C4-2B (cell line): ENCODE measurements at regions not wholly inside any gene's neighbourhood (a gene's known extent, or its start where the extent isn't known, plus 50 kb on each side); places are given as distances from the start of the nearest gene placed in this dataset.

Experiments used
- H3K27ac ChIP-seq: fragments of 450-650 bp; 2 replicates; pipeline ENCODE4 v1.5.1; 2017
- CTCF ChIP-seq: fragments of 450-650 bp; conservative IDR thresholded peaks from 2 replicates; pipeline ENCODE4 v1.5.1; 2017; ENCODE audit warnings: mild to moderate bottlenecking
- ZFX ChIP-seq: fragments of 450-650 bp; IDR thresholded peaks from 2 replicates; pipeline ENCODE4 v1.6.1; 2017

- H3K27ac ChIP-seq = no peak overlapping the region
- TF ChIP-seq CTCF (no peak), ZFX (no peak)
These were observed 239.2 kb upstream of the DDX53 start for GRCh38 chrX:22760513-22761057.

GRCh38 chrX:22788221-22788620, 211.5 kb upstream of the DDX53 start:
- TF ChIP-seq ZFX (no peak), CTCF (no peak)
- H3K27ac ChIP-seq = no peak overlapping the region

- TF ChIP-seq CTCF = no peak
- TF ChIP-seq ZFX = no peak
These were observed 204.1 kb upstream of the DDX53 start for GRCh38 chrX:22795671-22796070.

GRCh38 chrX:22800360-22800759, 199.4 kb upstream of the DDX53 start:
- TF ChIP-seq ZFX (no peak), CTCF (no peak)
- no peak overlapping the region for H3K27ac ChIP-seq

More at GRCh38 chrX:22795671-22796070, 204.1 kb upstream of the DDX53 start:
- H3K27ac ChIP-seq = no peak overlapping the region

- TF ChIP-seq CTCF = no peak
- no peak for TF ChIP-seq ZFX
- H3K27ac ChIP-seq = no peak overlapping the region
These were observed 199.0 kb upstream of the DDX53 start for GRCh38 chrX:22800806-22801205.

GRCh38 chrX:22803353-22803752, 196.4 kb upstream of the DDX53 start:
- no peak overlapping the region for H3K27ac ChIP-seq
- no peak for TF ChIP-seq ZFX
- no peak for TF ChIP-seq CTCF

- TF ChIP-seq CTCF (no peak), ZFX (no peak)
- no peak overlapping the region for H3K27ac ChIP-seq
These were observed 188.9 kb upstream of the DDX53 start for GRCh38 chrX:22810876-22811275.
